H1 (cell line): ENCODE measurements at regions not wholly inside any gene's neighbourhood (a gene's known extent, or its start where the extent isn't known, plus 50 kb on each side); places are given as distances from the start of the nearest gene placed in this dataset.

Source experiments
- ATF3 ChIP-seq: IDR thresholded peaks from 2 replicates; pipeline ENCODE4 v1.6.1; 2011; ENCODE audit warnings: low read depth, mild to moderate bottlenecking, low read length; ENCODE audit not compliant: insufficient read depth
- CTBP2 ChIP-seq: IDR thresholded peaks from 2 replicates; pipeline ENCODE4 v1.7.0; 2011; ENCODE audit warnings: borderline replicate concordance, mild to moderate bottlenecking, moderate library complexity, mixed read lengths, low read length; ENCODE audit not compliant: insufficient read depth, insufficient read length
- KDM5A ChIP-seq: fragments of 200-600 bp; IDR thresholded peaks from 2 replicates; pipeline ENCODE4 v1.7.1; 2012; ENCODE audit warnings: mild to moderate bottlenecking, low read length, inconsistent platforms, mixed read lengths
- SIX5 ChIP-seq: IDR thresholded peaks from 2 replicates; pipeline ENCODE4 v1.6.1; 2011; ENCODE audit warnings: mild to moderate bottlenecking, low read depth, low read length
- TF ChIP-seq, protein P1 (sequence below): fragments of 300-600 bp; sonication (generic); IDR thresholded peaks from 2 replicates; pipeline ENCODE4 v1.7.1; 2012; ENCODE audit warnings: low read length, moderate library complexity, mild to moderate bottlenecking, inconsistent platforms; ENCODE audit not compliant: insufficient replicate concordance

- TF ChIP-seq, protein P1, sequence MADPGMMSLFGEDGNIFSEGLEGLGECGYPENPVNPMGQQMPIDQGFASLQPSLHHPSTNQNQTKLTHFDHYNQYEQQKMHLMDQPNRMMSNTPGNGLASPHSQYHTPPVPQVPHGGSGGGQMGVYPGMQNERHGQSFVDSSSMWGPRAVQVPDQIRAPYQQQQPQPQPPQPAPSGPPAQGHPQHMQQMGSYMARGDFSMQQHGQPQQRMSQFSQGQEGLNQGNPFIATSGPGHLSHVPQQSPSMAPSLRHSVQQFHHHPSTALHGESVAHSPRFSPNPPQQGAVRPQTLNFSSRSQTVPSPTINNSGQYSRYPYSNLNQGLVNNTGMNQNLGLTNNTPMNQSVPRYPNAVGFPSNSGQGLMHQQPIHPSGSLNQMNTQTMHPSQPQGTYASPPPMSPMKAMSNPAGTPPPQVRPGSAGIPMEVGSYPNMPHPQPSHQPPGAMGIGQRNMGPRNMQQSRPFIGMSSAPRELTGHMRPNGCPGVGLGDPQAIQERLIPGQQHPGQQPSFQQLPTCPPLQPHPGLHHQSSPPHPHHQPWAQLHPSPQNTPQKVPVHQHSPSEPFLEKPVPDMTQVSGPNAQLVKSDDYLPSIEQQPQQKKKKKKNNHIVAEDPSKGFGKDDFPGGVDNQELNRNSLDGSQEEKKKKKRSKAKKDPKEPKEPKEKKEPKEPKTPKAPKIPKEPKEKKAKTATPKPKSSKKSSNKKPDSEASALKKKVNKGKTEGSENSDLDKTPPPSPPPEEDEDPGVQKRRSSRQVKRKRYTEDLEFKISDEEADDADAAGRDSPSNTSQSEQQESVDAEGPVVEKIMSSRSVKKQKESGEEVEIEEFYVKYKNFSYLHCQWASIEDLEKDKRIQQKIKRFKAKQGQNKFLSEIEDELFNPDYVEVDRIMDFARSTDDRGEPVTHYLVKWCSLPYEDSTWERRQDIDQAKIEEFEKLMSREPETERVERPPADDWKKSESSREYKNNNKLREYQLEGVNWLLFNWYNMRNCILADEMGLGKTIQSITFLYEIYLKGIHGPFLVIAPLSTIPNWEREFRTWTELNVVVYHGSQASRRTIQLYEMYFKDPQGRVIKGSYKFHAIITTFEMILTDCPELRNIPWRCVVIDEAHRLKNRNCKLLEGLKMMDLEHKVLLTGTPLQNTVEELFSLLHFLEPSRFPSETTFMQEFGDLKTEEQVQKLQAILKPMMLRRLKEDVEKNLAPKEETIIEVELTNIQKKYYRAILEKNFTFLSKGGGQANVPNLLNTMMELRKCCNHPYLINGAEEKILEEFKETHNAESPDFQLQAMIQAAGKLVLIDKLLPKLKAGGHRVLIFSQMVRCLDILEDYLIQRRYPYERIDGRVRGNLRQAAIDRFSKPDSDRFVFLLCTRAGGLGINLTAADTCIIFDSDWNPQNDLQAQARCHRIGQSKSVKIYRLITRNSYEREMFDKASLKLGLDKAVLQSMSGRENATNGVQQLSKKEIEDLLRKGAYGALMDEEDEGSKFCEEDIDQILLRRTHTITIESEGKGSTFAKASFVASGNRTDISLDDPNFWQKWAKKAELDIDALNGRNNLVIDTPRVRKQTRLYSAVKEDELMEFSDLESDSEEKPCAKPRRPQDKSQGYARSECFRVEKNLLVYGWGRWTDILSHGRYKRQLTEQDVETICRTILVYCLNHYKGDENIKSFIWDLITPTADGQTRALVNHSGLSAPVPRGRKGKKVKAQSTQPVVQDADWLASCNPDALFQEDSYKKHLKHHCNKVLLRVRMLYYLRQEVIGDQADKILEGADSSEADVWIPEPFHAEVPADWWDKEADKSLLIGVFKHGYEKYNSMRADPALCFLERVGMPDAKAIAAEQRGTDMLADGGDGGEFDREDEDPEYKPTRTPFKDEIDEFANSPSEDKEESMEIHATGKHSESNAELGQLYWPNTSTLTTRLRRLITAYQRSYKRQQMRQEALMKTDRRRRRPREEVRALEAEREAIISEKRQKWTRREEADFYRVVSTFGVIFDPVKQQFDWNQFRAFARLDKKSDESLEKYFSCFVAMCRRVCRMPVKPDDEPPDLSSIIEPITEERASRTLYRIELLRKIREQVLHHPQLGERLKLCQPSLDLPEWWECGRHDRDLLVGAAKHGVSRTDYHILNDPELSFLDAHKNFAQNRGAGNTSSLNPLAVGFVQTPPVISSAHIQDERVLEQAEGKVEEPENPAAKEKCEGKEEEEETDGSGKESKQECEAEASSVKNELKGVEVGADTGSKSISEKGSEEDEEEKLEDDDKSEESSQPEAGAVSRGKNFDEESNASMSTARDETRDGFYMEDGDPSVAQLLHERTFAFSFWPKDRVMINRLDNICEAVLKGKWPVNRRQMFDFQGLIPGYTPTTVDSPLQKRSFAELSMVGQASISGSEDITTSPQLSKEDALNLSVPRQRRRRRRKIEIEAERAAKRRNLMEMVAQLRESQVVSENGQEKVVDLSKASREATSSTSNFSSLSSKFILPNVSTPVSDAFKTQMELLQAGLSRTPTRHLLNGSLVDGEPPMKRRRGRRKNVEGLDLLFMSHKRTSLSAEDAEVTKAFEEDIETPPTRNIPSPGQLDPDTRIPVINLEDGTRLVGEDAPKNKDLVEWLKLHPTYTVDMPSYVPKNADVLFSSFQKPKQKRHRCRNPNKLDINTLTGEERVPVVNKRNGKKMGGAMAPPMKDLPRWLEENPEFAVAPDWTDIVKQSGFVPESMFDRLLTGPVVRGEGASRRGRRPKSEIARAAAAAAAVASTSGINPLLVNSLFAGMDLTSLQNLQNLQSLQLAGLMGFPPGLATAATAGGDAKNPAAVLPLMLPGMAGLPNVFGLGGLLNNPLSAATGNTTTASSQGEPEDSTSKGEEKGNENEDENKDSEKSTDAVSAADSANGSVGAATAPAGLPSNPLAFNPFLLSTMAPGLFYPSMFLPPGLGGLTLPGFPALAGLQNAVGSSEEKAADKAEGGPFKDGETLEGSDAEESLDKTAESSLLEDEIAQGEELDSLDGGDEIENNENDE = no peak
- TF ChIP-seq CTBP2 (no peak), KDM5A (no peak), SIX5 (no peak), ATF3 (no peak)
These were observed 259.6 kb upstream of the EPHA7 start (continued) for GRCh38 chr6:93678841-93679454.
